ENCODE measurements at regions not wholly inside any gene's neighbourhood (a gene's known extent, or its start where the extent isn't known, plus 50 kb on each side); places are given as distances from the start of the nearest gene placed in this dataset.

- Histone ChIP-seq H3K4me3 (replicated peaks in 1 of 2; ENCODE audit: low read depth in 1 of 2, low read length in 2 of 2) (no peak overlapping the region), H3K9me2 (ENCODE audit: insufficient read depth) (no peaks in the 10 kb centered on the region), H3K27me3 (ENCODE audit: insufficient read depth, low read length) (peaks cover 6% of the 10 kb centered on the region), H3K9me3 (ENCODE audit: control insufficient read depth in 1 of 2, insufficient read depth in 1 of 2, low read depth in 1 of 2, low read length in 2 of 2) (no peaks in the 10 kb centered on the region), H3K9ac (ENCODE audit: low read length) (no peak overlapping the region), H4K20me1 (ENCODE audit: insufficient read depth) (no peaks in the 10 kb centered on the region), H3K4me2 (ENCODE audit: low read length) (no peak overlapping the region), H3K4me1 (ENCODE audit: control insufficient read depth in 1 of 2, insufficient read depth in 2 of 2, low read length in 2 of 2) (no peaks in the 10 kb centered on the region), H2AFZ (ENCODE audit: low read depth, low read length, poor library complexity, severe bottlenecking) (no peak overlapping the region), H3K27ac (ENCODE audit: low read depth, low read length) (no peak overlapping the region), H3K79me2 (ENCODE audit: insufficient read depth, low read length) (no peaks in the 10 kb centered on the region), H3K36me3 (ENCODE audit: control insufficient read depth in 1 of 2, insufficient read depth in 2 of 2, low read length in 2 of 2) (no peaks in the 10 kb centered on the region)
- ATAC-seq (no peak), DNase-seq (ENCODE audit: low read depth, low spot score) (no peak)
- POLR2A ChIA-PET, result no interaction called here
- CTCF ChIA-PET, result no interaction called here
- intact Hi-C loops (cut with micrococcal nuclease), result no loop called here
- no TSS peak for BruUV-seq (replicated peaks)
- TF ChIP-seq JUND (IDR thresholded peaks at IDR 0.05), result no peak
- RAD21 ChIA-PET (ENCODE audit: low non-redundant PET in 1 of 2, low total read pairs in 2 of 2, uncharacterized antibody in 2 of 2, unreplicated experiment in 2 of 2), result no interaction called here
These were observed 992.3 kb downstream of the KCNMA1 start for GRCh38 chr10:76645341-76645740.

DNA sequence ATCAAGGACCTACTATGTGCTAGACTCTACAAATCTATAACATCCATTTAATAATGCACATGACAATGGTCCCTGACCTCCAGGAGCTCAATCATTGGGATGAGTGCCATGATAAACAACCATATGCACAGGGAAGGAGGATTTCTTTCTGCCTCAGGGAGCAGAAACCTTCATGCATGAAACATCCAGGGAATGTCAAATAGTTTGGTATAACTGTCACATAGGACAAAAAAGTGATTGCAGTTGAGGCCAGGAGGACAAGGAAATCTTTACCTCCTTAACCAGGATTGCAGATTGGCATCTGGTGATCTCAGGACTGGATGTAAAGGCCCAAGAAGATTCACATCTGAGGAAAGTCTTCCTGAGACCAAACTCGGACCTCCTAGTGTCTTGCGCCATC is 993.1 kb downstream of the KCNMA1 start:
- Histone ChIP-seq H3K9ac (ENCODE audit: low read length) (no peak overlapping the region), H3K27ac (ENCODE audit: low read depth, low read length) (no peak overlapping the region), H3K9me2 (ENCODE audit: insufficient read depth) (no peaks in the 10 kb centered on the region), H3K79me2 (ENCODE audit: insufficient read depth, low read length) (no peaks in the 10 kb centered on the region), H3K4me1 (ENCODE audit: control insufficient read depth in 1 of 2, insufficient read depth in 2 of 2, low read length in 2 of 2) (no peaks in the 10 kb centered on the region), H3K36me3 (ENCODE audit: control insufficient read depth in 1 of 2, insufficient read depth in 2 of 2, low read length in 2 of 2) (no peaks in the 10 kb centered on the region), H4K20me1 (ENCODE audit: insufficient read depth) (no peaks in the 10 kb centered on the region), H3K4me2 (ENCODE audit: low read length) (no peak overlapping the region), H3K4me3 (replicated peaks in 1 of 2; ENCODE audit: low read depth in 1 of 2, low read length in 2 of 2) (no peak overlapping the region), H3K27me3 (ENCODE audit: insufficient read depth, low read length) (peaks cover 6% of the 10 kb centered on the region), H3K9me3 (ENCODE audit: control insufficient read depth in 1 of 2, insufficient read depth in 1 of 2, low read depth in 1 of 2, low read length in 2 of 2) (no peaks in the 10 kb centered on the region), H2AFZ (ENCODE audit: low read depth, low read length, poor library complexity, severe bottlenecking) (no peak overlapping the region)
- intact Hi-C loops (cut with micrococcal nuclease), result no loop called here
- ChIA-PET RAD21 (ENCODE audit: low non-redundant PET in 1 of 2, low total read pairs in 2 of 2, uncharacterized antibody in 2 of 2, unreplicated experiment in 2 of 2) (no interaction called here), POLR2A (no interaction called here), CTCF (no interaction called here)
- DNase-seq (ENCODE audit: low read depth, low spot score) (no peak), ATAC-seq (no peak)
- BruUV-seq (replicated peaks), result no TSS peak
- TF ChIP-seq CBX3 (IDR thresholded peaks at IDR 0.05; ENCODE audit: low read depth), result no peak
- TF ChIP-seq MAX (IDR thresholded peaks at IDR 0.05), result no peak
- TF ChIP-seq RAD21 (IDR thresholded peaks at IDR 0.05; ENCODE audit: low read depth), result no peak
- TF ChIP-seq EZH2 (IDR thresholded peaks at IDR 0.05), result no peak
- no peak for TF ChIP-seq EZH2phosphoT487 (IDR thresholded peaks at IDR 0.05; ENCODE audit: borderline replicate concordance)
- no peak for TF ChIP-seq YY1 (IDR thresholded peaks at IDR 0.05; ENCODE audit: extremely low read depth, insufficient replicate concordance, low read depth, low read length)
- TF ChIP-seq JUND (IDR thresholded peaks at IDR 0.05), result no peak
- TF ChIP-seq SIN3A (IDR thresholded peaks at IDR 0.05; ENCODE audit: low read depth), result no peak
- no peak for TF ChIP-seq ELF1 (IDR thresholded peaks at IDR 0.05; ENCODE audit: borderline replicate concordance, low read depth)
- no peak for TF ChIP-seq SP1 (IDR thresholded peaks at IDR 0.05; ENCODE audit: low read depth)
- TF ChIP-seq FOSL1 (IDR thresholded peaks at IDR 0.05; ENCODE audit: low read depth), result no peak
- TF ChIP-seq EGR1 (IDR thresholded peaks at IDR 0.05; ENCODE audit: low read depth), result no peak
- TF ChIP-seq CTCF (IDR thresholded peaks at IDR 0.05 in 2 of 3, conservative IDR thresholded peaks at IDR 0.05 in 1 of 3; ENCODE audit: borderline replicate concordance in 1 of 3, insufficient read depth in 1 of 3, low read depth in 2 of 3, low read length in 2 of 3), result no peak
- no peak for TF ChIP-seq ZFX (IDR thresholded peaks at IDR 0.05)
- TF ChIP-seq SRF (IDR thresholded peaks at IDR 0.05; ENCODE audit: low read depth), result no peak
